ELF-1 (cell line): ENCODE measurements at regions not wholly inside any gene's neighbourhood (a gene's known extent, or its start where the extent isn't known, plus 50 kb on each side); places are given as distances from the start of the nearest gene placed in this dataset.

Source experiments
- DNase-seq: peaks from one replicate; pipeline ENCODE4 v3.0.0-alpha.2; 2016; ENCODE audit warnings: low read depth, low spot score

GRCh38 chr5:125491986-125492492 lies 745.6 kb upstream of the ZNF608 start:
- no peak for DNase-seq

GRCh38 chr5:125492977-125493376 lies 746.5 kb upstream of the ZNF608 start:
- no peak for DNase-seq

- DNase-seq, result no peak
Measured at GRCh38 chr5:125496393-125496792, 750.0 kb upstream of the ZNF608 start.

- DNase-seq, result no peak
Measured at GRCh38 chr5:125497651-125498050, 751.2 kb upstream of the ZNF608 start.

GRCh38 chr5:125499636-125500332 lies 753.3 kb upstream of the ZNF608 start:
- DNase-seq, result no peak

DNA sequence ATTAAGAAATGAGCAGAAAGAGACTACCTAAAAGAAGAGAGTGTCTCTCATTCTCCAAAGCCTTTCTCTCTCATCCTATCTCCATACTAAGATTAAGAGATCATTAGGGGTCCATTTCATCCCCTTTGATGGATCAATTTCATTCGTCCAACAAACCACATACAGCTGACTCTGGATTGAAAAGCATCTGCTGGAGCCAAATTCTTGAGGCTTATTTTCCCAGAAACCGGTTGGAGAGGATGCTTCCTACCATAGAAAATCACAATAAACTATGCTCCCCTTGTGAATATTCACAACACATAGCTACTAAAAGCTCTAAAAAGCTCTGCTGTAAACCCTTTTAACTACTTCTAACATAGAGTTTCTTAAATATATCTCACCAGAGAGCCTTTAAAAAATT lies 755.0 kb upstream of the ZNF608 start:
- DNase-seq, result no peak

GRCh38 chr5:125503946-125504345 lies 757.5 kb upstream of the ZNF608 start:
- DNase-seq, result no peak

GRCh38 chr5:125505115-125505514 lies 758.7 kb upstream of the ZNF608 start:
- no peak for DNase-seq

- DNase-seq, result no peak
Measured at GRCh38 chr5:125506124-125506523, 759.7 kb upstream of the ZNF608 start.

- DNase-seq, result no peak
Measured at GRCh38 chr5:125508225-125508624, 761.8 kb upstream of the ZNF608 start.

DNA sequence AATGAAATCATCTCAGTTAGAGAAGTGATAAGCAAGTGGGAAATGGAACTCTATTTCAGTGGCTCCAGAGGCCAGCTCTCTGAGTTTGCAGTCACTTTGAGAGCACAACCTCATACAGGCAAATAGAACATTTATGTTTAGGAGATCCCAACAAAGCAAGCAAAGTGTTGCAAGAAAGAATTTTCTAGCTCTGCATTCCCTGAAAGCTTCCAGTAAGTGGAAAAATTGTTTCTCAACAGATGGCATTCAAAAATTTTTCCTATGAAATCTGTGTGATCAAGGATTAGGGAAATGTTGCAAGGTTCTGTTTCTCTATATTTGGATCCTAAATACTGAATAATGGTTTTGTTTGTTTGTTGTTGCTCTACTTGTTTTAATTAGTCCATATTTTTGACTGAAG lies 764.2 kb upstream of the ZNF608 start:
- DNase-seq, result no peak

GRCh38 chr5:125517973-125518550 lies 771.6 kb upstream of the ZNF608 start:
- DNase-seq, result no peak

GRCh38 chr5:125521289-125521688 lies 774.9 kb upstream of the ZNF608 start:
- no peak for DNase-seq

DNA sequence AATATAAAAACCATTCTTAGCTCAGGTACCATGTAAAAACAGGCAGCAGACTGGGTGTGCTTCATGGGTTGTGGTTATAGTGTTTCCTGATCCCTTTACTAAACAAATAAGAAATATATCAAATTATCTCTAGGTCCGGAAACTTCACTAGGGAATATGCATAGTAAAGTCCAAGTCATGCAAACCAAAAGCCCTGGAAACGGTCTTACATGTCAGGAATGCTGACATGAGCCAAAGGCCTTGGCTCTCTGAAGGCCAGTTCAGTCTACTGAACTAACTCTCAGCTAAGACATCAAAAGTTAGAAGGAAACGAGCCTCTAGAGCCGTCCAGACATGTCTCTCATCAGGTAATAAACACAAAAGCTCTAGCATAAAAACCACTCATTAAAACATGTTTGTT lies 778.9 kb upstream of the ZNF608 start:
- no peak for DNase-seq

DNA sequence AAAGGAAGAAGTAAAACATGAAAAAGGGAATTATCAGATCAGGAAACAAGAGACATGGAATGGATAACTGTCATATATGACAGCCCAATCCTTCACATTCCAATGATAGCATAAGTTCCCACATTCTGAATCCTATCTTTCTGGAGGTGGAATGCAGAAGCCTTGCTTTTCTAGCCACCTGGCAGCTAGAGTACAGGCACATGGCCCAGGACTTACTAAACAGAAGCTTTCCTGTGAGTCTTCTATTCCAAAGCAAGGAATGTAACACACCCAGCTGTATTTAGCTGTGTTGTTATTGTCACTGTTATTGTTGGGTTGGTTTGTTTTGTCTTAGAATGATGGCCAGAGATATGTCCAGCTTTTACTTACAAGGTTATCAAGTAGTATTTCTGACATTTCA lies 780.5 kb upstream of the ZNF608 start:
- no peak for DNase-seq

GRCh38 chr5:125528881-125529280 lies 782.4 kb upstream of the ZNF608 start:
- DNase-seq, result no peak

GRCh38 chr5:125530833-125531615 lies 784.6 kb upstream of the ZNF608 start:
- no peak for DNase-seq

DNA sequence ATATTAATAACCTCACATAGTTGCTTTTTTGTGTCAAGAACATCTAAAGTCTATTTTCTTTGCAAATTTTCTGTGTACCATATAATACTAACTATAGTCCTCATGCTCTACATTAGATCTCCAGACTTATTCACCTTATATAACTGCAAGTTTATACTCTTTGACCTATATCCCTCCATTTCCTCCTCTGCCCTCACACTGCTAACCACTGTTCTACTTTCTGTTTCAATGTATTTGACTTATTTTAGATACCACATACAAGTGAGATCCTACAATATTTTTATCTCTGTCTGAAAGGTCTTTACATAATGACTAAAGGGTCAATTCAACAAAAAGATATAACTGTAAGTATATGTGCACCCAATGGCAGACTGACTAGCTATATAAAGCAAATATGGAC lies 789.7 kb upstream of the ZNF608 start:
- no peak for DNase-seq

DNA sequence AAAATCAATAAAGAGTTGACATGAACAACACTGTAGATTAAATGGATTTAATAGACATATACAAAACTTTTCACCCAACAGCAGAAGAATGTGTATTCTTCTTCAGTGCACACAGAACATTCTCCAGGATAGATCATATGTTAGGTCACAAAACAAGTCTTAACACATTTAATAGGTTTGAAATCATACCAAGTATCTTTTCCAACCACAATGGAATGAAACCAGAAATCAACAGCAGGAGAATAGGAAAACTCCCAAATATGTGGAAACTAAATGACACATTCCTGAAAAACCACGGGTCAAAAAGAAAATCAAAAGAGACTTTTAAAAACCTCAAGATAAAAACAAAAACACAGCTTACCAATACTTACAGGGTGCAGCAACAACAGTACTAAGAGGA lies 790.1 kb upstream of the ZNF608 start:
- no peak for DNase-seq

DNA sequence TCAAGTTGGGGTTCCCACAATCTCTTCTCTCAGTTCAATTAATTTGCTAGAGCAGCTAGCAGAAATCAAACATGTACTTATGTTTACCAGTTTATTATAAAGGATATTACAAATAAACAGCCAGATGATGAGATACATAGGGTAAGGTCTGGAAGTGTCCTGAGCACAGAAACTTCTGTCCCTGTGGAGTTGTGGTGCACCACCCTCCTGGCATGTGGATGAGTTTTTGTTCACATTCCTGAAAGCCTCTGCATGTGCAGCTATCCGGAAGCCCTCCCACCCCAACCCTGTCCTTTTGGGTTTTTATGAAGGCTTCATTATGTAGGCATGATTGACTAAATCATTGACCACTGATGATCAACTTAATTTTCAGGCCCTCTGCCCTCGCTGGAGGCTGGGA lies 791.2 kb upstream of the ZNF608 start:
- no peak for DNase-seq

- DNase-seq, result no peak
Measured at GRCh38 chr5:125538469-125538868, 792.0 kb upstream of the ZNF608 start.

- DNase-seq, result no peak
Measured at GRCh38 chr5:125541085-125541484, 794.6 kb upstream of the ZNF608 start.
